ENCODE measurements at regions not wholly inside any gene's neighbourhood (a gene's known extent, or its start where the extent isn't known, plus 50 kb on each side); places are given as distances from the start of the nearest gene placed in this dataset.
"Not testable (repeated sequence)": the region's sequence is repeated elsewhere in the genome, so short reads cannot be mapped to it uniquely, and the experiment has no call there.

DNA sequence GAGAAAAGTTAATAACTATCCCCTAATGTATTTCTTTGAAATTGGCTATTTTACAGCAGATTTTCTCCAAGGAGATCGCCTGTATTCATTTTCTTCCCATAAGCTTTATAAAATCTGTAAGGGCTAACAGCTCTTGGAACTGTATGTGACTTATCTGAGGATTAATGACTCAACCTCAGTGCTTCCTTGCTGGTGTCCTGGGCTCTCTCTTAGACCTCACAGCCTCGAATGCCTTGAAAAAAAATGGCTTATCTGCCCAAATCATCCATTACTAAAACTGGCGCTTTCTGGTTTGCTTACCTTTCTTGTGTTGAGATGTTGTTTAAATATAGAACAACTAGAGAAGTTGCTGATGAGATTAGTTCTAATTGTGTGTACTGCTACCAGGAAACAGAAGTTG lies 713.6 kb downstream of the SLC4A3 start:
- DNase-seq (ENCODE audit: low spot score): no peak

GRCh38 chr2:220346919-220347318 lies 719.5 kb downstream of the SLC4A3 start:
- DNase-seq (ENCODE audit: low spot score): no peak

- DNase-seq (ENCODE audit: low spot score): no peak
Observed at GRCh38 chr2:220347626-220348025, 720.2 kb downstream of the SLC4A3 start.

DNA sequence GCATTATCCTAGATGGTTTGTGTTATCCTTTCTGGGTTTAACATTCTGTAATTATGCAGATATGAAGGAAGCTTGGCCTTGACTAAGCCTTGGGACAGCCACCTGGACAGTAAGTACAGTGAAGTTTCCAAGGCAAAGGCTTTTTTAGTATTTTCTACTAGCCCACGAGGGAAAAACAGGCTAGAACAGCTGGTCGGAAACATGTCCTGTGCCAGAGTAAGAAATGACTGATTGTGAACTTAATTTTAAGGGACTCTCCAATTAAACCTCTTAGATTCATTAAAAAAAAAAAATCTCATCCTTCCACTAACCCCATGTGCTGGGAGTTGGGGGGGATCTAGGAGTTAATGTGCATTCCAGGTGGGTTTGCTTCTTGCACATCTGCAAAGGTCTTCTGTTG lies 720.8 kb downstream of the SLC4A3 start:
- DNase-seq (ENCODE audit: low spot score): no peak

- DNase-seq (ENCODE audit: low spot score): no peak
Observed at GRCh38 chr2:220353897-220354296, 726.5 kb downstream of the SLC4A3 start.

- DNase-seq (ENCODE audit: low spot score): no peak
Observed at GRCh38 chr2:220356076-220356475, 728.6 kb downstream of the SLC4A3 start.

- no peak for DNase-seq (ENCODE audit: low spot score)
Observed at GRCh38 chr2:220365023-220365422, 737.6 kb downstream of the SLC4A3 start.

DNA sequence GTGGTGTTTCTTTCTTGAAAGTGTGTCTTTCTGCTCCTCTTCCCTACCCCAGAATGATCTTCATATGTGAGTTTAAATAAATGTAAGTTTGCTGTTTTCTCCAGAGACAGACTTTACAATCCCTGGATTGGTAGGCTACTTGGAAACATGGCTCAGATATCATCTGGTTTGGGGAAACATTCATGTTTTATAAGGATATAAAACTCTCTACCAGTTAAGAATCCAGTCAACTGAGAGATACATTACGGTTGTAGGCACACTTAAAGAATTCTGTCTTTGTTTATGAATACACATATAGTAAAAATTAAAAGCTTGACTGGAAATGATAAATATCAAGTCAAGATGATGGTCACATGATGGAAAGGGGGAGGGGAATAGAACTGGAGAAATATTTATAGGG lies 739.3 kb downstream of the SLC4A3 start:
- DNase-seq (ENCODE audit: low spot score): no peak

DNA sequence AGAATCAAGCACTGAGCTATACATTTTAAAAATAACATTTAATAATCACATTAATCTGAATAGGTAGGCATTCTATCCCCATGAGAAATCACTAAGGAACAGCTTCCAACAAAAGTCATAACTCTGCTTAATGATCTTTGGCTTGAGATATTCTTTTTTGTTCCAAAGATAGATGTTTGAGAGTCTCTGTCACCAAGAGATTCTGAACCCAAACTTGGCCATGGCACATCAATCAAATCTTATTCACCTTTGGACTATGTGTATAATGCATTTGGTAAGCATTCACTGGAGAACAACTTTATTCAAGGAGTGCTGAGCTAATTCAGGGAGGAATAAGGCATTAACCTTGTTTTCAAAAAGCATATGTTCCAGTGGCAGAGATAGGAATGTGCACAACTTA lies 743.3 kb downstream of the SLC4A3 start:
- no peak for DNase-seq (ENCODE audit: low spot score)

- DNase-seq (ENCODE audit: low spot score): no peak
Observed at GRCh38 chr2:220371211-220371610, 743.8 kb downstream of the SLC4A3 start.

- DNase-seq (ENCODE audit: low spot score): no peak
Observed at GRCh38 chr2:220373878-220374277, 746.4 kb downstream of the SLC4A3 start.

- no peak for DNase-seq (ENCODE audit: low spot score)
Observed at GRCh38 chr2:220374282-220374681, 746.9 kb downstream of the SLC4A3 start.

DNA sequence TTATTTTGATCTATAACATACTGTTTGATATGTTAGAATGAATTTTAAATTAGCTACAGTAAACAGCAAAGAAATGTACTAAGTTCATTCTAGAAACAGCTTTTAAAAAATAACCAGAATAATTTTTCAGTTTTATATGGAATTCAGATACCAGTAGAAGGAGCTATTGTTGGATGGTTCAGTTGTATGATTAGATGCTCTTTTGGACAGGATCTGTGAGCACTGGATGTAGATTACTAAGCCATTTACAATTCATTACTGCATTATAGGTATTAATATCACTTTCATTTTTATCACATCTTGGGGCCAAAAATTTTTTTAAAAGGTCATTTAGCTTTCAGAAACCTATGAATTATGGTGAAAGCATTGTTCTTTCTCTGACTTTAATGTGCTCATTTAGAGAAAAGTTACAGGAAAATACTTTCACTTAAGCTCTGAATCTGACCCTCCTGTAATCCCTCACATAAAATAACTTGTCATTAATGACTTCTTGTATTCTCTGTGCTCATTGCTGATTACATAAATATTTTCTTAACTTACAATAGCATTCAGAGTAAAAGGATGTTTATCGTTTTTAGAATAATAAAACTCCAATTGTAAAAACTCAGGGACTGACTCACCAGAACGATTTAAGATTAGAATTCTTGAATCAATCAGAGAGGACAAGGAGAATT lies 750.2 kb downstream of the SLC4A3 start:
- DNase-seq (ENCODE audit: low spot score): no peak

GRCh38 chr2:220387758-220388157 lies 760.3 kb downstream of the SLC4A3 start:
- DNase-seq (ENCODE audit: low spot score): not testable (repeated sequence)

DNA sequence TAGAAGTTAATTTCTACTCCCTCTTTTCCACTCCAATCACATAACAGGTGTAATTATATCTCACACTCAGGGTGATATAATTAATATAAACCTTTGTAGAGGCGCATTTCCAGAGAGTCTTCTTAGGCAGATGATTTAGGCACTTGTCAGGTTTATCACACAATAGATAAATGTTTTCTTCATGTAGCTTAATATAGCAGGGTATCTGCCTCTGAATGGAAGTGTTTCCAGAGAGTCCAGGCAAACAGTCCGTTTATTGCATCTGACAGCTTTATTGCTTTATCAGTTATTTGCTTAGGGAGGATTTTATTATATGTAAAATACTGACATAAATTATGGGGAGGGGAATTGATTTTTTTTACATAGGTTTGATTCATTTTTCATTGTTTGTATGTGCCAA lies 766.3 kb downstream of the SLC4A3 start:
- DNase-seq (ENCODE audit: low spot score): no peak

- no peak for DNase-seq (ENCODE audit: low spot score)
Observed at GRCh38 chr2:220394433-220394832, 767.0 kb downstream of the SLC4A3 start.

- no peak for DNase-seq (ENCODE audit: low spot score)
Observed at GRCh38 chr2:220396287-220396686, 768.9 kb downstream of the SLC4A3 start.

GRCh38 chr2:220410296-220410695 lies 782.9 kb downstream of the SLC4A3 start:
- no peak for DNase-seq (ENCODE audit: low spot score)

DNA sequence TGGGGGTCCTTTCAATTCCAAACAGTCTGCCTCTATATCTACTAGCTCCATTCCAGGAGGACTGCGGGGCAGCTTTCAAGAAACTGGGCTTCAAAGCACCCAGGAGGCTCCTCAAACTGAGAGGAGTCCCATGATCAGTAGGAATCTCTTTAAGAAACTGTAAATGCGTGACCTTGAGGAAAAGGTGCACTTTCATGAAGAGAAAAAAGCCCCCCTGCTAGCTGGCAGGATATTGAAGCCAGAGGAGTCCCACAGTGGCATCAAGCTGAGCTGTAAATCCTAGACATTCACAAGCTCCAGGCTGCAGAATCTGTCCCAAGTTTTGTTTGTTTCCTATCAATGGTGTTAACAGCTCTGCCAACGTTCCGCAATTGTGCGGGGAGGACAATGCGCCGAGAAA lies 790.1 kb downstream of the SLC4A3 start:
- DNase-seq (ENCODE audit: low spot score): no peak

GRCh38 chr2:220419647-220420046 lies 792.2 kb downstream of the SLC4A3 start:
- DNase-seq (ENCODE audit: low spot score): no peak

DNA sequence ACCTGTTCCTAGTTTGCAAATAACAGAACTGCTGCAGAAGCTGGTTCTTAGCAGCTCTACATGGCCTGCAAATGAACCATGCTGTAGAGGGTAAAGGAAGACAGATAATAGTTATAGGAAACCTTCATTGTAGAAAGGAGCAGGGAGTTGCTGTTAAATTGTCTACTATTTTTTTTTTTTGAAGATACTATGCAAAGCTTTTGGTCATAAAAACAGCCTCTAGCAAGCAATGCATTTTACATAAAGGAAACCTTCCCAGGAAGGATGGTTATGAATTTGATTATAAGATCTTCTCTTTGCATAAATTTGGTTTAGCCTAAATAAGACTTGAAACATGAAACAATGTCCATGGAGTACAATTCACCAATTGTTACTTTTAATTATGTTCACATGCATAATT lies 793.4 kb downstream of the SLC4A3 start:
- no peak for DNase-seq (ENCODE audit: low spot score)

DNA sequence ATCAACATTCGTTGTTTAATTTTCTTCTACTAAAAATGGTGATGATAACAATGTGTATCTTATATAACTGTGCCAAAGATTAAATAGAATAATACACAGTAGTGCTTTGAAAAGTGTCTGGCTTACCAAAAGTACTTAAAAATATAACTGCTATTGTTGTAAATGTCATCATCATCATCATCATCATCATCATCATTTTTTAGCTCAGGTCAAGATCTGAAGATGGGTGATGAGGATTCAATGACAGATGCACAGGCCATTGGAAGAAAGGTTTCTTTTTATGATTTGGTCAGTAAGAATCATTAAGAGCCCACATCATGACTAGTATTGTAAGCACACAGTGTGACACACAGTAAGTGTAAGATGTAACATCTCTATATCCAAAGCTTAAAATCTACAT lies 795.2 kb downstream of the SLC4A3 start:
- no peak for DNase-seq (ENCODE audit: low spot score)

GRCh38 chr2:220424561-220424960 lies 797.1 kb downstream of the SLC4A3 start:
- no peak for DNase-seq (ENCODE audit: low spot score)

- DNase-seq (ENCODE audit: low spot score): no peak
Observed at GRCh38 chr2:220432645-220433044, 805.2 kb downstream of the SLC4A3 start.

DNA sequence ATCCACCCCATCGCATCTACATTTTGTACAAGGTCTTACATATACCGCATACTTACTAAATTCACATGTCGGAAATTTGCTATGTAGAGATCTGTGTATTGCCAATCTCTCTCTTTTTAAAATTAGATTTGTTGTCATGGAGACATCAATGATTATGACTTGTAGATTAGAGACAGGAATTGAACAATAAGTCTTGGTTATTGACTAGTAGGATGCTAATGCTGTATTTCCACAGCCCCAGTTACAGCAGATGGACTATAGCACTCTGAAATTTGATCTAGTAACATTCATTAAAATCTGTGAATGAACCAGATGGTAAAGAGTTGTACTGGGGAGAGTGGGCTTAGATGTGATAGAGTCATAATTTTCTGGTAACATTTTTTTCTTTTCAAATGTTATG lies 805.7 kb downstream of the SLC4A3 start:
- DNase-seq (ENCODE audit: low spot score): no peak

Data from CD4-positive, alpha-beta T cell treated with Interleukin-6 at 100 ng/mL for 8 hours (primary cell).